OCI-LY1 (cell line): ENCODE measurements at regions not wholly inside any gene's neighbourhood (a gene's known extent, or its start where the extent isn't known, plus 50 kb on each side); places are given as distances from the start of the nearest gene placed in this dataset.

Experiments
- H2AFZ ChIP-seq: fragments of 200-600 bp; sonication (generic), shearing (Covaris generic); 2 replicates; pipeline ENCODE4 v1.6.0; 2014; ENCODE audit warnings: antibody characterized with exemption, mild to moderate bottlenecking, low read length
- H3F3A ChIP-seq: fragments of 200-600 bp; sonication (generic), shearing (Covaris generic); 2 replicates; pipeline ENCODE4 v1.6.0; 2014; ENCODE audit warnings: mild to moderate bottlenecking, antibody characterized with exemption, low read length, moderate library complexity; ENCODE audit not compliant: insufficient read depth
- H3K27ac ChIP-seq: fragments of 200-600 bp; sonication (generic); 2 replicates; pipeline ENCODE4 v1.5.1; 2014; ENCODE audit warnings: low read length, mixed run types, mild to moderate bottlenecking, low read depth; ENCODE audit not compliant: poor library complexity, severe bottlenecking
- H3K27me3 ChIP-seq: fragments of 200-600 bp; sonication (generic); 2 replicates; pipeline ENCODE4 v1.6.0; 2014; ENCODE audit warnings: antibody characterized with exemption, mild to moderate bottlenecking, low read length, moderate library complexity; ENCODE audit not compliant: insufficient read depth
- H3K36me3 ChIP-seq: fragments of 200-600 bp; sonication (generic); 2 replicates; pipeline ENCODE4 v1.6.1; 2014; ENCODE audit warnings: mild to moderate bottlenecking, antibody characterized with exemption, low read length, moderate library complexity, mixed read lengths; ENCODE audit not compliant: insufficient read depth
- H3K4me1 ChIP-seq: fragments of 200-600 bp; sonication (generic); 2 replicates; pipeline ENCODE4 v1.5.1; 2014; ENCODE audit warnings: mild to moderate bottlenecking, low read length, moderate library complexity; ENCODE audit not compliant: insufficient read depth, severe bottlenecking
- H3K4me2 ChIP-seq: fragments of 200-600 bp; sonication (generic), shearing (Covaris generic); 2 replicates; pipeline ENCODE4 v1.6.1; 2014; ENCODE audit warnings: low read length
- H3K4me3 ChIP-seq: fragments of 200-600 bp; sonication (generic); 2 replicates; pipeline ENCODE4 v1.5.1; 2014; ENCODE audit warnings: low read length, low read depth, mild to moderate bottlenecking, mixed read lengths; ENCODE audit not compliant: poor library complexity, severe bottlenecking
- H3K79me2 ChIP-seq: fragments of 200-600 bp; shearing (Covaris generic); 2 replicates; pipeline ENCODE4 v1.6.1; 2016; ENCODE audit warnings: mixed run types, low read length, mixed read lengths; ENCODE audit not compliant: insufficient read depth
- H3K9ac ChIP-seq: fragments of 200-600 bp; sonication (generic), shearing (Covaris generic); 2 replicates; pipeline ENCODE4 v1.6.1; 2014; ENCODE audit warnings: mild to moderate bottlenecking, low read length, mixed read lengths
- H3K9me2 ChIP-seq: fragments of 200-600 bp; sonication (generic), shearing (Covaris generic); 2 replicates; pipeline ENCODE4 v1.6.1; 2014; ENCODE audit warnings: low read depth, mild to moderate bottlenecking, low read length, mixed read lengths
- H3K9me3 ChIP-seq: fragments of 200-600 bp; shearing (Covaris generic); 2 replicates; pipeline ENCODE4 v1.6.1; 2014; ENCODE audit warnings: low read length, mixed read lengths
- H4K20me1 ChIP-seq: fragments of 200-600 bp; sonication (generic), shearing (Covaris generic); 2 replicates; pipeline ENCODE4 v1.6.0; 2016; ENCODE audit warnings: mild to moderate bottlenecking, low read length; ENCODE audit not compliant: insufficient read depth
- EZH2 ChIP-seq: fragments of 200-600 bp; sonication (generic), shearing (Covaris generic); IDR thresholded peaks from 2 replicates; pipeline ENCODE4 v1.8.0; 2017; ENCODE audit warnings: borderline replicate concordance, mixed run types, mild to moderate bottlenecking, antibody characterized with exemption, low read length, moderate library complexity, mixed read lengths
- TF ChIP-seq, protein P1 (sequence below): fragments of 200-600 bp; sonication (generic), shearing (Covaris generic); IDR thresholded peaks from 2 replicates; pipeline ENCODE4 v1.5.1; 2017; ENCODE audit warnings: mild to moderate bottlenecking, antibody characterized with exemption, low read length, moderate library complexity, mixed read lengths

DNA sequence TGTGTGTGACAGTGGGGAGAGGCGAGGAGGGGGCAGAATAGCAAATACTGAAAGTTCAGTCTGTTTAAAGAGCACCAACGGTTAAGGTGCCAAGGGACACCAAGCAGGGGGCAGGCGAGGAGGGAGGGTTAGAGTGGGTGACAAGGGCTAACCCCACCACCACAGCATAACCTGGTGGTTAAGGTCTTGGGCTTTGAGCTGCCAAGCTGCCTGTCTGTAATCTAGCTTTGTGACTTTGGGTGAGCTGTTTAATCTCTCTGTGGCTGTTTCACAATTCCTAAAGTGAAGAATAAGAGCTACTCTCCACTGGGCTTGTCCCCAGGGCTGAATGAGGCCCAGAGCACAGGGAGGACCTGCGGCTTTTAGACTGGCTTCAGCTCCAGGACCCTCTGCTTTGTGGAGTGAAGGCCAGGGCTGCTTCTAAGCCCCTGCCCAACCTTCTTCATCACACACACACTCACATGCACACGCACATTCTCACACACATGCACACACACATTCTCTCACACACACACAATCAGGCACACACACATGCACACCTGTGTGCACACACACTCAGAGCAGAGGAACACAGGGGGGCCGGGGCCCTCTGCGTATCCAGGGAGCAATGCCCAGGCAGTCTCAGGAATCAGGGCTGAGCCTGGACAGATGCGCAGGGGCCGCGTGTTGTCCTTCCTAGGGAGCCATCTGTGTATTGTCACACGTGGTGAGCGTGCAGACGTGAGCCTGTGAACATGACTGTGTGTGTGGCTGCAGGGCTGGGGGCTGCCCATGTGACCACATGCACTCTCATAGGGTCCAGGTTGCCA is 101.6 kb upstream of the TARDBP start:
- H3K4me3 ChIP-seq: no peak overlapping the region
- no peak overlapping the region for H3K4me2 ChIP-seq
- no peaks in the 10 kb centered on the region for H3K9me2 ChIP-seq

DNA sequence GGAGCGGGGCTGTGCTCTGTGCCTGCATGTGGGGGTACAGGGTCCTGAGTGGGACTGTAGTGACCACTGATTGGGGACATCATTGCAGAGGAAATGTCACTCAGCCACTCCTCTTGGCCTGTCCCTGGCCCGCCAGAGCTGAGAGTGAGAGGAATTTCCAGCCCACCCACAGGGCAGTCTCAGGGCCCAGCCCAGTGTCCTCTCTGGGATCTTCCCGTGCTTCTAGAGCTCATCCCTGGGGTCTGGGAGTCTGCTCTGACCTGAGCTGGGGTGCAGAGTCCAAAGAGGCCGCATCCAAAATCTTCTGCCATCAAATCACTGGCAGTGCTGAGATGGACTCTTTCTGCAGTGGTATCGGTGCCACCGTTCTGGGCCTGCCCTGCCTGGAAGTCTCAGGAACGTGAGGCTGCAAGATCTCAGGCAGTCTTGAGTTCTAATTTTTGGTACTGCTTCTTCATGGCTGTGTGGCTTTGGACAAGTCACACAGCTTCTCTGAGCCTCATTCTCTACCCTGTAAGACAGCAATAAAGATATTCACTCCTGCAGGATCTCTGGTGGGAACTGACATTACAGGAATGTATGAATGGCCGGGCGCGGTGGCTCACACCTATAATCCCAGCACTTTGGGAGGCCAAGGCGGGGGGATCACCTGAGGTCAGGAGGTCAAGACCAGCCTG is 100.8 kb upstream of the TARDBP start:
- Histone ChIP-seq H3K36me3 (no peaks in the 10 kb centered on the region), H3K4me1 (no peaks in the 10 kb centered on the region), H3F3A (no peaks in the 10 kb centered on the region), H3K9ac (no peak overlapping the region), H3K27ac (no peak overlapping the region), H3K79me2 (no peaks in the 10 kb centered on the region), H3K9me3 (no peaks in the 10 kb centered on the region), H3K4me3 (no peak overlapping the region), H3K27me3 (no peaks in the 10 kb centered on the region), H3K4me2 (no peak overlapping the region), H2AFZ (no peak overlapping the region), H3K9me2 (no peaks in the 10 kb centered on the region), H4K20me1 (no peaks in the 10 kb centered on the region)
- TF ChIP-seq EZH2: no peak
- TF ChIP-seq, protein P1, sequence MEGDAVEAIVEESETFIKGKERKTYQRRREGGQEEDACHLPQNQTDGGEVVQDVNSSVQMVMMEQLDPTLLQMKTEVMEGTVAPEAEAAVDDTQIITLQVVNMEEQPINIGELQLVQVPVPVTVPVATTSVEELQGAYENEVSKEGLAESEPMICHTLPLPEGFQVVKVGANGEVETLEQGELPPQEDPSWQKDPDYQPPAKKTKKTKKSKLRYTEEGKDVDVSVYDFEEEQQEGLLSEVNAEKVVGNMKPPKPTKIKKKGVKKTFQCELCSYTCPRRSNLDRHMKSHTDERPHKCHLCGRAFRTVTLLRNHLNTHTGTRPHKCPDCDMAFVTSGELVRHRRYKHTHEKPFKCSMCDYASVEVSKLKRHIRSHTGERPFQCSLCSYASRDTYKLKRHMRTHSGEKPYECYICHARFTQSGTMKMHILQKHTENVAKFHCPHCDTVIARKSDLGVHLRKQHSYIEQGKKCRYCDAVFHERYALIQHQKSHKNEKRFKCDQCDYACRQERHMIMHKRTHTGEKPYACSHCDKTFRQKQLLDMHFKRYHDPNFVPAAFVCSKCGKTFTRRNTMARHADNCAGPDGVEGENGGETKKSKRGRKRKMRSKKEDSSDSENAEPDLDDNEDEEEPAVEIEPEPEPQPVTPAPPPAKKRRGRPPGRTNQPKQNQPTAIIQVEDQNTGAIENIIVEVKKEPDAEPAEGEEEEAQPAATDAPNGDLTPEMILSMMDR: no peak

More for the DNA sequence above, 101.6 kb upstream of the TARDBP start:
- Histone ChIP-seq H3K9ac (no peak overlapping the region), H3K79me2 (no peaks in the 10 kb centered on the region), H3K36me3 (no peaks in the 10 kb centered on the region), H3K4me1 (no peaks in the 10 kb centered on the region), H3K27ac (no peak overlapping the region), H3K9me3 (no peaks in the 10 kb centered on the region), H4K20me1 (no peaks in the 10 kb centered on the region), H3F3A (no peaks in the 10 kb centered on the region), H2AFZ (no peak overlapping the region), H3K27me3 (no peaks in the 10 kb centered on the region)
- TF ChIP-seq, protein P1: no peak
- no peak for TF ChIP-seq EZH2

DNA sequence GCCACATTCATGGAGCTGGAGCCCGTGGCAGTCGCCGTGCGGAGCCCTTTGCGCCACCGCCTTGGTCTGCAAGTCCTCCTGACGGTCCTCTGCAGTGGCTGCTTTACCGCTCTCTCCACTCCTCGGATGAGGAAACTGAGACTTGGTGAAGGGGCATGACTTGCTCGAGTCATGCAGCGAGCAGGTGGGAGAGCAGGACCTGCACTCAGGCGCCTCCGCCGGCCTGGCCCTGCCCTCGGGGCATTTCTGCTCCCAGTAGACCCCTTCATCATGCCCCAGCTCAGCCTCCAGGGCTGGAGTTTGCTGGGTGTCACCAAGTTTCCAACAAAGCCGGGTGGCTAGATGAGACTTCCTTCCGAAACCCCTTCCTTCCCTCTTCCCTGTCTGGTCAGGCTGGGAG is 100.0 kb upstream of the TARDBP start:
- no peak overlapping the region for H2AFZ ChIP-seq
- H3K79me2 ChIP-seq: no peaks in the 10 kb centered on the region
- TF ChIP-seq, protein P1: no peak
- TF ChIP-seq EZH2: no peak
- H3K9me2 ChIP-seq: no peaks in the 10 kb centered on the region
- no peak overlapping the region for H3K27ac ChIP-seq
- no peaks in the 10 kb centered on the region for H3K36me3 ChIP-seq
- H3K27me3 ChIP-seq: no peaks in the 10 kb centered on the region
- H3K4me2 ChIP-seq: no peak overlapping the region
- no peaks in the 10 kb centered on the region for H4K20me1 ChIP-seq
- H3K4me1 ChIP-seq: no peaks in the 10 kb centered on the region
- no peaks in the 10 kb centered on the region for H3K9me3 ChIP-seq
- H3K4me3 ChIP-seq: no peak overlapping the region
- H3F3A ChIP-seq: no peaks in the 10 kb centered on the region
- no peak overlapping the region for H3K9ac ChIP-seq
